Natural killer cell (primary cell): ENCODE measurements at regions not wholly inside any gene's neighbourhood (a gene's known extent, or its start where the extent isn't known, plus 50 kb on each side); places are given as distances from the start of the nearest gene placed in this dataset.

Source experiments
- ATAC-seq, 3 donors: fragments of 150-1000 bp in 2 of 3; fragments of 200-7000 bp in 1 of 3; cut with Tn5 transposase; 1 replicate in 1 of 3; 2 replicates in 2 of 3; pipeline ENCODE4 v1.10.0; 2021; ENCODE audit warnings: mild to moderate bottlenecking in 2 of 3, moderate library complexity in 2 of 3
- DNase-seq, 2 donors: peaks; one replicate each; pipeline versions ENCODE4 v3.0.0 to v3.0.0-alpha.2; 2013 to 2021; ENCODE audit warnings: mixed read lengths in 1 of 2
- H3K27ac ChIP-seq: one replicate; pipeline ENCODE4 v1.5.1; 2013; ENCODE audit warnings: mild to moderate bottlenecking, low read length
- H3K27me3 ChIP-seq: one replicate; pipeline ENCODE4 v1.6.1; 2013; ENCODE audit warnings: low read length; ENCODE audit not compliant: control insufficient read depth, insufficient read depth
- H3K36me3 ChIP-seq: one replicate; pipeline ENCODE4 v1.6.1; 2013; ENCODE audit warnings: low read length; ENCODE audit not compliant: control insufficient read depth, insufficient read depth
- H3K4me1 ChIP-seq: one replicate; pipeline ENCODE4 v1.6.1; 2013; ENCODE audit warnings: low read length; ENCODE audit not compliant: control insufficient read depth, insufficient read depth
- H3K4me3 ChIP-seq: one replicate; pipeline ENCODE4 v1.5.1; 2013; ENCODE audit warnings: low read length
- H3K9me3 ChIP-seq: one replicate; pipeline ENCODE4 v1.6.1; 2013; ENCODE audit warnings: low read length; ENCODE audit not compliant: control insufficient read depth, insufficient read depth
- H3K27ac Mint-ChIP-seq, 2 donors: one replicate each; pipeline ENCODE4 v1.8.0; 2022; ENCODE audit warnings: mild to moderate bottlenecking in 2 of 2, mixed read lengths in 2 of 2, moderate library complexity in 1 of 2
- H3K27me3 Mint-ChIP-seq, 2 donors: one replicate each; pipeline ENCODE4 v1.8.0; 2022; ENCODE audit warnings: low read depth in 2 of 2, mixed read lengths in 2 of 2
- H3K36me3 Mint-ChIP-seq: one replicate; pipeline ENCODE4 v1.8.0; 2022; ENCODE audit warnings: mixed read lengths
- H3K4me1 Mint-ChIP-seq, 2 donors: one replicate each; pipeline ENCODE4 v1.8.0; 2022; ENCODE audit warnings: mixed read lengths in 2 of 2
- H3K4me3 Mint-ChIP-seq: one replicate; pipeline ENCODE4 v1.8.0; 2022; ENCODE audit warnings: mild to moderate bottlenecking, moderate library complexity, mixed read lengths
- H3K9me3 Mint-ChIP-seq, 2 donors: one replicate each; pipeline ENCODE4 v1.8.0; 2022; ENCODE audit warnings: mixed read lengths in 2 of 2
- WGBS: methylation state at CpG from one replicate; pipeline ENCODE4 v1.1.7; 2013; ENCODE audit warnings: missing lambda C conversion rate; ENCODE audit not compliant: insufficient coverage; 5-methylcytosine and 5-hydroxymethylcytosine counted together
- intact Hi-C: fragments of 100-400 bp; cut with micrococcal nuclease; formaldehyde crosslinking; loops from one replicate; pipeline ENCODE4 v1.14.2; 2022
- TF ChIP-seq, protein P1 (sequence below): fragments of 200-600 bp; IDR thresholded peaks from one replicate; pipeline ENCODE4 v1.8.0; 2022; ENCODE audit warnings: antibody characterized with exemption

DNA sequence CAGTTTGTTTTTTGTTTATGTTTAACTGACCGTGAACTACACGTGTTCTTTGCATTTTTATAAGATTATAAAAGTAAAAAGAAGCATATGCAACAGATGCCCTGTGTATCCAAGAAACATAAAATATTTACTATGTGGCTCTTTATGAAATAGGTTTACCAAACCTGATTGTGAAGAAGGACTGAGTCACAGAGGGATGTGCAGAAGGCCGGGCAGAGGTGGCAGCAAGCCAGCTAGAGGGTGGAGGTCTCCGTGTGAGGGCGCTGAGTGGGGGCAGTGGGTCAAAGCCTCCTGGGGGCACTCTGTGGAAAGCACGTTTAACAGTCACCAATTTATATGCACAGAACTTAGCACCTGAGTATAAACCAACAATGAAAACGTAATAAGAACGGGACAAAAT lies 97.2 kb downstream of the TMEM18 start:
- ATAC-seq (no peak), DNase-seq (no peak)
- TF ChIP-seq, protein P1, sequence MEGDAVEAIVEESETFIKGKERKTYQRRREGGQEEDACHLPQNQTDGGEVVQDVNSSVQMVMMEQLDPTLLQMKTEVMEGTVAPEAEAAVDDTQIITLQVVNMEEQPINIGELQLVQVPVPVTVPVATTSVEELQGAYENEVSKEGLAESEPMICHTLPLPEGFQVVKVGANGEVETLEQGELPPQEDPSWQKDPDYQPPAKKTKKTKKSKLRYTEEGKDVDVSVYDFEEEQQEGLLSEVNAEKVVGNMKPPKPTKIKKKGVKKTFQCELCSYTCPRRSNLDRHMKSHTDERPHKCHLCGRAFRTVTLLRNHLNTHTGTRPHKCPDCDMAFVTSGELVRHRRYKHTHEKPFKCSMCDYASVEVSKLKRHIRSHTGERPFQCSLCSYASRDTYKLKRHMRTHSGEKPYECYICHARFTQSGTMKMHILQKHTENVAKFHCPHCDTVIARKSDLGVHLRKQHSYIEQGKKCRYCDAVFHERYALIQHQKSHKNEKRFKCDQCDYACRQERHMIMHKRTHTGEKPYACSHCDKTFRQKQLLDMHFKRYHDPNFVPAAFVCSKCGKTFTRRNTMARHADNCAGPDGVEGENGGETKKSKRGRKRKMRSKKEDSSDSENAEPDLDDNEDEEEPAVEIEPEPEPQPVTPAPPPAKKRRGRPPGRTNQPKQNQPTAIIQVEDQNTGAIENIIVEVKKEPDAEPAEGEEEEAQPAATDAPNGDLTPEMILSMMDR: no peak
- WGBS: 69% methylated on average over 4 of the region's 8 CpGs
- Histone ChIP-seq H3K9me3 (peaks cover 8% of the 10 kb centered on the region), H3K4me1 (peaks cover 5% of the 10 kb centered on the region), H3K4me3 (no peak overlapping the region), H3K27ac (no peak overlapping the region), H3K27me3 (no peaks in the 10 kb centered on the region), H3K36me3 (no peaks in the 10 kb centered on the region)
- Mint-ChIP-seq H3K36me3 (no peaks in the 10 kb centered on the region), H3K27ac (no peak overlapping the region), H3K4me1 (peaks cover 3 to 4% of the 10 kb centered on the region in 2 donors), H3K4me3 (no peak overlapping the region), H3K9me3 (no peaks in the 10 kb centered on the region), H3K27me3 (peaks cover 19 to 51% of the 10 kb centered on the region in 2 donors)
- intact Hi-C loops: no loop called here

DNA sequence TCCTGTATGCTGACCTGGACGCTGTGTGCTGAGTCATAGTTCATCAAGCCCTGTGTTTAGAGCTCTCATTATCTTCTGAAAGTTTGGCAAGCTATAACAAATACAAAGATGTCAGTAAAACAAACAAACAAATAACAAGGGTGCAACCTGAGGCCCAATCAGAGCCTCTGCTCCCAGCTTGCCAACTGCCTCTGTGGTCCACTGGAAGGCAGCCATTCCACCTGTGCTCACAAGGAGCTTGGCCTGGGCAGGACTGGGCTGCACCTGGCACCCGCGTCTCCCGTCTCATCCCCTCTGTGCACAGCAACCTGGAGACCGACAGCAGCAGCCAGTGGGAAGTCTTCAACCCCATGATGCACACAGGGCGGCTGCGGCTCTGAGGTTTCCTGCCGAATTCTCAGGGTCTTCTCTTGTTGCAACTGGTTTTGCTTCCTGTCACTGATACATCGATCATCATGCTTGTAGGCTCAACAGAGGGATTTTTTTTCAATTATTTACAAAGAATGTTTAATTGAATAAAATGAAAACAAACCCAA lies 97.8 kb downstream of the TMEM18 start:
- H3K4me3 Mint-ChIP-seq: no peak overlapping the region
- no peaks in the 10 kb centered on the region for H3K9me3 Mint-ChIP-seq
- no peak overlapping the region for H3K27ac Mint-ChIP-seq
- 85% methylated on average over 8 of the region's 9 CpGs for WGBS
- no peak overlapping the region for H3K4me3 ChIP-seq
- H3K27ac ChIP-seq: no peak overlapping the region
- H3K4me1 Mint-ChIP-seq: no peaks in the 10 kb centered on the region
- no peak for DNase-seq
- H3K36me3 ChIP-seq: no peaks in the 10 kb centered on the region
- H3K36me3 Mint-ChIP-seq: no peaks in the 10 kb centered on the region
- intact Hi-C loops: no loop called here
- TF ChIP-seq, protein P1: no peak
- ATAC-seq: no peak
- peaks cover 22 to 54% of the 10 kb centered on the region in 2 donors for H3K27me3 Mint-ChIP-seq
- H3K9me3 ChIP-seq: peaks cover 8% of the 10 kb centered on the region
- no peaks in the 10 kb centered on the region for H3K27me3 ChIP-seq
- no peaks in the 10 kb centered on the region for H3K4me1 ChIP-seq

DNA sequence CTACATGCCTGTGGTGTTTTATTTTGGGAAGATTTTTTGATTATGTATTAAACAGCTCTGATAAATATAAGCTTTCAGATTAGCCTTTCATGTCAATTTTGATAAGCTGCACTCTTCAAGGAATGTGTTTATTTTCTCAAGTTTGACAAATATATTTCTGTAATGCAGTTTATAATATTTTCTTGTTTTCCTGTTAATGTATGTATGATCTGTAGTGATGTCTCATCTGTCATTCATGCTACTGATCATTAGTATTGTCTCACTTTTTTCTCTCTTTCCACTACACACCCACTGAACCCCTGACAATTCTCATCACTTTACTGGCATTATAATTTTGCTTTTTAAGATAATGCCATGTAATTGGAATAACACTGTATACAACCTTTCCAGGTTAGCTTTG lies 100.9 kb downstream of the TMEM18 start:
- Histone ChIP-seq H3K4me3 (no peak overlapping the region), H3K9me3 (peaks cover 8% of the 10 kb centered on the region), H3K27me3 (peaks cover under 1% of the 10 kb centered on the region), H3K27ac (no peak overlapping the region), H3K36me3 (no peaks in the 10 kb centered on the region), H3K4me1 (no peaks in the 10 kb centered on the region)
- intact Hi-C loops: no loop called here
- TF ChIP-seq, protein P1: no peak
- no peak for ATAC-seq
- H3K27me3 Mint-ChIP-seq: peaks cover 31 to 59% of the 10 kb centered on the region in 2 donors
- no peaks in the 10 kb centered on the region for H3K9me3 Mint-ChIP-seq
- H3K4me3 Mint-ChIP-seq: no peak overlapping the region
- no peaks in the 10 kb centered on the region for H3K36me3 Mint-ChIP-seq
- H3K27ac Mint-ChIP-seq: no peak overlapping the region
- no peak for DNase-seq
- no peaks in the 10 kb centered on the region for H3K4me1 Mint-ChIP-seq

DNA sequence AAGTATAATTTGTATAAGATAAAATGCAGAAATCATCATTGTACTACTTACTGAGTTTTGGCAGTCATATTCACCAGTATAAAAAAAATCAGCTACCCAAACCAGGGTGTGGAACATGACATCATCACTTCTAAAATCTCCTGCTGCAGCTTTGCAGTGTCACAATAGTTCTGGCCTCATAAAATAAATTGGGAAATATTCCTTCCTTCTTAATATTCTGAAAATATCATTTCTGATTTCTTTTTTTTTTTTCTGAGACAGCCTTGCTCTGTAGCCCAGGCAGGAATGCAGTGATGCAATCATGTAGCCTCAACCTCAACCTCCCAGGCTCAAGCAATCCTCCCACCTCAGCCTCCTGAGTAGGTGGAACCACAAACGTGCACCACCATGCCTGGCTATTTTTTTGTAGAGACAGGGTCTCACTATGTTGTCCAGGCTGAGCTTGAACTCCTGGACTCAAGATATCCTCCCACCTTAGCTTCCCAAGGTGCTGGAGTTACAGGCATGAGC lies 101.4 kb downstream of the TMEM18 start:
- no peak for DNase-seq
- intact Hi-C loops: no loop called here
- H3K27ac ChIP-seq: no peak overlapping the region
- no peak for ATAC-seq
- H3K4me1 Mint-ChIP-seq: no peaks in the 10 kb centered on the region
- peaks cover 8% of the 10 kb centered on the region for H3K9me3 ChIP-seq
- H3K27me3 ChIP-seq: peaks cover 2% of the 10 kb centered on the region
- TF ChIP-seq, protein P1: no peak
- H3K4me1 ChIP-seq: no peaks in the 10 kb centered on the region
- H3K9me3 Mint-ChIP-seq: no peaks in the 10 kb centered on the region
- H3K27me3 Mint-ChIP-seq: peaks cover 31 to 59% of the 10 kb centered on the region in 2 donors
- no peak overlapping the region for H3K4me3 Mint-ChIP-seq
- H3K36me3 Mint-ChIP-seq: no peaks in the 10 kb centered on the region
- WGBS: 55% methylated on average over 1 of the region's 1 CpG
- H3K36me3 ChIP-seq: no peaks in the 10 kb centered on the region
- no peak overlapping the region for H3K4me3 ChIP-seq
- H3K27ac Mint-ChIP-seq: no peak overlapping the region
